CD4-positive, alpha-beta T cell (primary cell): ENCODE measurements at regions not wholly inside any gene's neighbourhood (a gene's known extent, or its start where the extent isn't known, plus 50 kb on each side); places are given as distances from the start of the nearest gene placed in this dataset.

ENCODE experiments used
- ATAC-seq: fragments of 200-7000 bp; cut with Tn5 transposase; one replicate; pipeline ENCODE4 v1.10.0; 2022; ENCODE audit warnings: mild to moderate bottlenecking; ENCODE audit not compliant: poor library complexity
- CTCF ChIA-PET: fragments of 350-600 bp; sonication (Branson Sonifier 250); formaldehyde crosslinking; loops from one replicate; lab custom pipeline; 2021; ENCODE audit warnings: antibody characterized with exemption, inconsistent platforms; lab: Charles Lee
- POLR2A ChIA-PET: fragments of 350-600 bp; sonication (Branson Sonifier 250); formaldehyde crosslinking; loops from one replicate; lab custom pipeline; 2021; ENCODE audit warnings: antibody characterized with exemption, inconsistent platforms; lab: Charles Lee
- DNase-seq, 14 experiments: peaks; one replicate each; pipeline ENCODE4 v3.0.0-alpha.2; 2013 to 2020; ENCODE audit warnings: mixed read lengths in 2 of 14
- H3K27ac ChIP-seq, 2 donors: one replicate each; pipeline versions ENCODE4 v1.5.1 to v1.7.0; 2013; ENCODE audit warnings: low read length in 2 of 2, low read depth in 1 of 2, mild to moderate bottlenecking in 1 of 2
- H3K27me3 ChIP-seq, 2 experiments: 1 replicate in 1 of 2; 2 replicates in 1 of 2; pipeline versions ENCODE4 v1.6.1 to v1.7.0; 2013; ENCODE audit warnings: low read length in 2 of 2, control low read depth in 1 of 2, mild to moderate bottlenecking in 1 of 2, moderate library complexity in 1 of 2; ENCODE audit not compliant: insufficient read depth in 2 of 2, control insufficient read depth in 1 of 2
- H3K36me3 ChIP-seq: one replicate; pipeline ENCODE4 v1.6.1; 2013; ENCODE audit warnings: low read length, control low read depth; ENCODE audit not compliant: insufficient read depth
- H3K4me1 ChIP-seq: one replicate; pipeline ENCODE4 v1.6.1; 2013; ENCODE audit warnings: low read length, control low read depth; ENCODE audit not compliant: insufficient read depth
- H3K4me3 ChIP-seq: one replicate; pipeline ENCODE4 v1.5.1; 2013; ENCODE audit warnings: mild to moderate bottlenecking, low read length, moderate library complexity
- H3K9me3 ChIP-seq, 2 experiments: 1 replicate in 1 of 2; 2 replicates in 1 of 2; pipeline versions ENCODE4 v1.6.1 to v1.7.0; 2013; ENCODE audit warnings: low read length in 2 of 2, mild to moderate bottlenecking in 2 of 2, control low read depth in 1 of 2, moderate library complexity in 1 of 2; ENCODE audit not compliant: control insufficient read depth in 1 of 2, insufficient read depth in 1 of 2
- H3K27ac Mint-ChIP-seq: one replicate; pipeline ENCODE4 v1.8.0; 2020; ENCODE audit warnings: mixed read lengths
- H3K27me3 Mint-ChIP-seq: one replicate; pipeline ENCODE4 v1.8.0; 2021; ENCODE audit warnings: mixed read lengths
- H3K36me3 Mint-ChIP-seq: one replicate; pipeline ENCODE4 v1.8.0; 2021; ENCODE audit warnings: low read depth, mixed read lengths
- H3K4me1 Mint-ChIP-seq: one replicate; pipeline ENCODE4 v1.8.0; 2021; ENCODE audit warnings: low read depth, mixed read lengths
- H3K4me3 Mint-ChIP-seq: one replicate; pipeline ENCODE4 v1.8.0; 2020; ENCODE audit warnings: mild to moderate bottlenecking, mixed read lengths
- H3K9me3 Mint-ChIP-seq: one replicate; pipeline ENCODE4 v1.8.0; 2020; ENCODE audit warnings: mixed read lengths
- intact Hi-C, 2 experiments: fragments of 100-400 bp; cut with DNase I in 1 of 2; cut with micrococcal nuclease in 1 of 2; formaldehyde crosslinking; loops; one replicate each; pipeline versions ENCODE4 v1.15.1 to v1.9.0; 2023 to 2025; cut with DNase I, micrococcal nuclease
- TF ChIP-seq, protein P1 (sequence below): fragments of 200-600 bp; IDR thresholded peaks from one replicate; pipeline ENCODE4 v1.8.0; 2022; ENCODE audit warnings: antibody characterized with exemption, mild to moderate bottlenecking

DNA sequence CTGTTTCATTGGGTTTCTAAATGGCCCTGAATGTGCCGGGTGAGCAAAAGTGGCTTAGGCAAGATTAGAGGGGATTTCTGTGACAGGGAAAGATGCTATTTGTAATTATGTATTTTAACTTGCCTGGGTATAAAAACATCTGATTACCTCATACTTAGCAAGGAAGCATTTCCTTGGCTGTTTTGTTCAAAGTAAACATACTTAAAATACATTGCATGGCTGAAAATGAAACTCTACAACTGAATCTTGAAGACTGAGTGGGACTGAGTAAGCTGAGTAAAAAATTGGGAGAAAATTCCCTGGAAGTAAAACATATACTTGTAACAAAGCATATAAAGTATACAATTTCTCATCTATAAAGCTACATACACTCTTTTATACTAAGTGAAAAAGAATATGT lies 197.5 kb downstream of the IRX1 start:
- Mint-ChIP-seq H3K27ac (no peak overlapping the region), H3K27me3 (peaks cover 4% of the 10 kb centered on the region), H3K9me3 (peaks cover 5% of the 10 kb centered on the region), H3K4me1 (no peaks in the 10 kb centered on the region), H3K4me3 (no peak overlapping the region), H3K36me3 (no peaks in the 10 kb centered on the region)
- intact Hi-C loops: no loop called here
- ChIA-PET CTCF (no interaction called here), POLR2A (no interaction called here)
- Histone ChIP-seq H3K4me3 (no peak overlapping the region), H3K27ac (no peak overlapping the region), H3K9me3 (peaks cover 0 to 15% of the 10 kb centered on the region in 2 experiments), H3K27me3 (no peaks in the 10 kb centered on the region), H3K4me1 (no peaks in the 10 kb centered on the region), H3K36me3 (no peaks in the 10 kb centered on the region)
- TF ChIP-seq, protein P1, sequence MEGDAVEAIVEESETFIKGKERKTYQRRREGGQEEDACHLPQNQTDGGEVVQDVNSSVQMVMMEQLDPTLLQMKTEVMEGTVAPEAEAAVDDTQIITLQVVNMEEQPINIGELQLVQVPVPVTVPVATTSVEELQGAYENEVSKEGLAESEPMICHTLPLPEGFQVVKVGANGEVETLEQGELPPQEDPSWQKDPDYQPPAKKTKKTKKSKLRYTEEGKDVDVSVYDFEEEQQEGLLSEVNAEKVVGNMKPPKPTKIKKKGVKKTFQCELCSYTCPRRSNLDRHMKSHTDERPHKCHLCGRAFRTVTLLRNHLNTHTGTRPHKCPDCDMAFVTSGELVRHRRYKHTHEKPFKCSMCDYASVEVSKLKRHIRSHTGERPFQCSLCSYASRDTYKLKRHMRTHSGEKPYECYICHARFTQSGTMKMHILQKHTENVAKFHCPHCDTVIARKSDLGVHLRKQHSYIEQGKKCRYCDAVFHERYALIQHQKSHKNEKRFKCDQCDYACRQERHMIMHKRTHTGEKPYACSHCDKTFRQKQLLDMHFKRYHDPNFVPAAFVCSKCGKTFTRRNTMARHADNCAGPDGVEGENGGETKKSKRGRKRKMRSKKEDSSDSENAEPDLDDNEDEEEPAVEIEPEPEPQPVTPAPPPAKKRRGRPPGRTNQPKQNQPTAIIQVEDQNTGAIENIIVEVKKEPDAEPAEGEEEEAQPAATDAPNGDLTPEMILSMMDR: no peak
- ATAC-seq: no peak
- no peak for DNase-seq

DNA sequence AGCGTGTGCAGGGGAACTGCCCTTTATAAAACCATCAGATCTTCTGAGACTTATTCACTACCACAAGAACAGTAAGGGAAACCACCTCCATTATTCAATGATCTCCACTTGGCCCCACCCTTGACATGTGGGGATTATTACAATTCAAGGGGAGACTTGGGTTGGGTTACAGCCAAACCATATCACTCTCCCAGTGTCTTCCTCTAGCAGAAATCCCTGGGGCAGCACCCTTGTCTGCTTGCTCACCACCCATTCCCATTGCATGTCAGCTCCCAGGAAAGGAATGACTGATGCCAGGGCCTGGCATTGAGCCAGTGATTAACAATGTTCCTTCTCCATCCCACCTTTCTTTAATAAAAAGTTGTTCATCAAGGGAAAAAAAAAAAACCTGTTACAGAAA lies 199.0 kb downstream of the IRX1 start:
- Histone ChIP-seq H3K4me1 (no peaks in the 10 kb centered on the region), H3K4me3 (no peak overlapping the region), H3K27me3 (no peaks in the 10 kb centered on the region), H3K27ac (no peak overlapping the region), H3K9me3 (peaks cover 0 to 18% of the 10 kb centered on the region in 2 experiments), H3K36me3 (no peaks in the 10 kb centered on the region)
- H3K36me3 Mint-ChIP-seq: no peaks in the 10 kb centered on the region
- peaks cover 5% of the 10 kb centered on the region for H3K9me3 Mint-ChIP-seq
- no peak overlapping the region for H3K27ac Mint-ChIP-seq
- peaks cover 4% of the 10 kb centered on the region for H3K27me3 Mint-ChIP-seq
- ATAC-seq (no peak), DNase-seq (no peak)
- ChIA-PET CTCF (no interaction called here), POLR2A (no interaction called here)
- TF ChIP-seq, protein P1: no peak
- no peak overlapping the region for H3K4me3 Mint-ChIP-seq
- intact Hi-C loops: no loop called here
- no peaks in the 10 kb centered on the region for H3K4me1 Mint-ChIP-seq

DNA sequence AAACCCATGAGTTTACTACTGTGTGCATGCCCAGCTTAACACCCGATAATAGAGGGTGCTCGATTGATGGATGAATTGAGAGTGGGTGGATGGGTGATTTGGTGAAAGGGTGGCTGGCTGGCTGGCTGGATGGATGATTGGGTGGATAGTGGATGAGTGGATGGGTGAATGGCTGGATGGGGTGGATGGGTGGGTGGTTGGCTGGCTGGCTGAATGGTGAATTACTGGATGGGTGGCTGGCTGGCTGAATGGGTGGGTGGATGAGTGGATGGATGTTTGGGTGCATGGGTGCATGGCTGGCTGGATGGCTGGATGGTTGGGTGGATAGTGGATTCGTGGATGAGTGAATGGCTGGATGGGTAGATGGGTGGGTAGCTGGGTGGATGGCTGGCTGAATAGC lies 201.1 kb downstream of the IRX1 start:
- Histone ChIP-seq H3K36me3 (no peaks in the 10 kb centered on the region), H3K27me3 (no peaks in the 10 kb centered on the region), H3K4me3 (no peak overlapping the region), H3K9me3 (peaks cover 0 to 12% of the 10 kb centered on the region in 2 experiments), H3K4me1 (no peaks in the 10 kb centered on the region), H3K27ac (no peak overlapping the region)
- Mint-ChIP-seq H3K27ac (no peak overlapping the region), H3K36me3 (no peaks in the 10 kb centered on the region), H3K9me3 (peaks cover 5% of the 10 kb centered on the region), H3K27me3 (no peaks in the 10 kb centered on the region), H3K4me1 (no peaks in the 10 kb centered on the region), H3K4me3 (no peak overlapping the region)
- DNase-seq: no peak
- no peak for ATAC-seq
- ChIA-PET POLR2A (no interaction called here), CTCF (no interaction called here)
- intact Hi-C loops: no loop called here
- TF ChIP-seq, protein P1: no peak
